ENCODE measurements at regions not wholly inside any gene's neighbourhood (a gene's known extent, or its start where the extent isn't known, plus 50 kb on each side); places are given as distances from the start of the nearest gene placed in this dataset.
"Not testable (repeated sequence)": the region's sequence is repeated elsewhere in the genome, so short reads cannot be mapped to it uniquely, and the experiment has no call there.

- no peak for DNase-seq (ENCODE audit: extremely low read depth, low read depth)
Measured at GRCh38 chr5:50898966-50899365, 232.5 kb downstream of the PARP8 start.

GRCh38 chr5:50900952-50901510 lies 234.6 kb downstream of the PARP8 start:
- no peak for DNase-seq (ENCODE audit: extremely low read depth, low read depth)

DNA sequence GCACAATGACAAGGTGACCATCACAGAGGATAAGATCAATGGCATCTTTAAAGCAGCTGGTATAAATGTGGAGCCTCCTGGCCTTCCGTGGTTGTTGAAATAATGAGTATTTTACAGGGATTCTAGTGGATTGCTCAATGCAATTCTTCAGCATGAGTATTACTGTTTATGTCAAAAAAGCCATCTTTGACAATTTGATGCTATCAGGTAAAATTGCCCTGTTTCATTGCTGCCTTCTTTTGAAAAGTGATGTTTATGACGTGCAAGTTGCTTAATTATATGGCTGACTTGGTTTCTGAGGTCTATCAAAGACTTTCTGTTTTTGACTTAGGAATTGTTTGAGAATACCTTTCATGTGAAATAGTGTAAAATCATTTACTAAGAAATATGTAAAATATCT lies 237.2 kb downstream of the PARP8 start:
- no peak for DNase-seq (ENCODE audit: extremely low read depth, low read depth)

GRCh38 chr5:50905996-50906570 lies 239.6 kb downstream of the PARP8 start:
- no peak for DNase-seq (ENCODE audit: extremely low read depth, low read depth)

GRCh38 chr5:50920160-50920559 lies 253.7 kb downstream of the PARP8 start:
- DNase-seq (ENCODE audit: extremely low read depth, low read depth), result not testable (repeated sequence)

DNA sequence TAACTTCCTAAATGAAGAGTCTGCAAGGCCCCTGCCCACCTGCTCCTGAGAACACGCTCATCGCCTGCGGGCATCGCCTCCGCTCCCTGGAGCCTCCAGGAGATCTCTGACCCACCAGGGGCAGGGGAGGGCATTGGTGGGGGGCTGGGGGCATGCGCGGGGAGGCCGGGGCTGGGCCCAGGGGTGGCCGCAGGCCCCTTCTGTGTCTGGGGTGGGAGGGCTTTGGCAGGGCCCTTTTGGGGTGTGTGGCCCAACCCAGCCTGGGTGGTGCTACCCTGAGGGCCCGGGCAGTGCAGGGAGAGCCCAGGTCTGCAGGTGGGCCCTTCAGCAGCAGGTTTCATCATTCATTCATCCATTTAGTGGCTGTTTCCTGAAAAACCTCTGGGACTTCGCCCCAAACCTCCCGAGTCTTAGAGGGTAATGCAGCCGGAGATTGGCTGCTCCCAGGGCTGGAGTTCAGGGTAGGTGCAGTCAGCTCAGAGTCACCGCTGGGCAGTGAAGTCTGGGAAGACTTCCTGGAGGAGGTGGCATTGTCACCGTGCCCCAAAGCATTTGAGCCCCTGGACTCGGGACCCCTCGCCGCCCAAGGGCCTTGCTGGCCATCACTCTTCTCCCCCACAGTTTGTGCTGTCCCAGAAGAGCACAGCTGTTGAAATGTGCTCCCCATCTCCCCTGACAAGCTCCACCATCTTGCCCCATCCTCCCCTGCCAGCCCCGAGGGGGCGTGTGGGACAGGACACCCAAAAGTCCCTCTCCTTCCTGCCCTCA lies 255.1 kb downstream of the PARP8 start:
- DNase-seq (ENCODE audit: extremely low read depth, low read depth), result no peak

GRCh38 chr5:50922134-50922941 lies 255.9 kb downstream of the PARP8 start:
- not testable (repeated sequence) for DNase-seq (ENCODE audit: extremely low read depth, low read depth)

- DNase-seq (ENCODE audit: extremely low read depth, low read depth), result no peak
Measured at GRCh38 chr5:50922942-50923767, 256.7 kb downstream of the PARP8 start.

DNA sequence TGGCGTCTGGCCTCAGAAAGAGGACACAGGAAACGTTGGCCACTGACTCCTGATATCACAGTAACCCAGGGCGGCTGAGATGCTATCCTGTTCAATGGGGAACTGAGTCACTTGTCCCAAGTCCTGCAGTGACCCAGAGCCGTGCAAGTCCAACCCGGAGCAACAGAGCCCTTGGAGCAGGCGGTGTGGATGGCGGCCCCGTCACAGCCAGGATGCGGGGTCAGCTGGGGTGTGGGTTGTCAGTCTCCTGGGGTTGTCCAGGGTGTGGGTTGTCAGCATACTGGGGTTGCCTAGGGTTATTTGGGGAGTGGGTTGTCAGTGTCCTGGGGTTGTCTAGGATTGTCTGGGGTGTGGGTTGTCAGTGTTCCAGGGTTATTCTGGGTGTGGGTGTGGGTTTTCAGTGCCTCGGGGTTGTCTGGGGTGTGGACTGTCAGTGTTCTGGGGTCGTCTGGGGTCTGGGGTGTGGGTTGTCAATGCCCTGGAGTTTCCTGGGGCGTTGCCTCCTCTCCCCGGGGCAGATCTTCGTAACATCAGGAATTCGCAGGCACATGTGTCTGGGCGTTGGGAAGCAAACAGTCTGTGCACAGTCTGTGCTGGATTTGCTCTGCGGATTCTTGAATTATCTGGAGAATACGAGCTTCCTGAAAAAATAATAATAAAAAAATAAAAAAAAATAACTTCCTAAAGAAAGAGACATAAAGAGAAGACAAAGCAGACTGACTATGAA lies 257.5 kb downstream of the PARP8 start:
- DNase-seq (ENCODE audit: extremely low read depth, low read depth), result no peak

DNA sequence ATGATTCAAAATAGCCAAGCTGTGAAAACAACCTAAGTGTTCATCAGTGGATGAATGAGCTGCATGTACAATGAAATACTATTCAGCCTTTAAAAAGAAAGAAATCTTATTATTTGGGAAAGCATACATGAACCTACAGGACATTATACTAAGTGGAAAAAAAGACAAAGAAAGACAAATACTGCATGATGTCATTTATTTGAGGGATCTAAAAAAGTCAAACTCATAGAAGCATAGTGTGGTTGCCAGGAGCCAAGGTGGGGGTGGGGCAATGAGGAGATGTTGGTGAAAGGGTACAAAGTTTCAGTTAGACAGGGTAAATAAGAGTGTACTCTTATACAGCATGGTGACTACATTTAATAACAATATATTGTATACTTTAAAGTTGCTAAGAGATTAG lies 261.5 kb downstream of the PARP8 start:
- DNase-seq (ENCODE audit: extremely low read depth, low read depth), result no peak

DNA sequence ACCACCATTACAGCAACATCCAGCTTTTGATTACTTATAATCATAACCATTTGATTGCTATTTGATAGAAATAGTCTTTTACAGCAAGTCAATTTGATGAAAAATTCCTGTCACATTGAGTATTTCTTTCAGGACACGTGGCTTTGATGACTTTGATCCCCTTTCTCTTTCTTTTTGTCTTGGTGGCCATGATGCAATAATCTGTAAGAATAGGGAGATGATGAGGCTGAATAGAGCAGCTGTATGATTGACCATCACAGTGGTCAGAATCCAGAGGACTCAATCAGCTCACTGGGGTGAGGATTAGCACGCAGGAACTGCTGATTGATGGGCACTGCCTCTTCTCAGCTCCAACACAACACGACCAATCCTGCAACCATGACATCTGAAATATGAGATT lies 262.7 kb downstream of the PARP8 start:
- DNase-seq (ENCODE audit: extremely low read depth, low read depth), result peak; percentile 26

DNA sequence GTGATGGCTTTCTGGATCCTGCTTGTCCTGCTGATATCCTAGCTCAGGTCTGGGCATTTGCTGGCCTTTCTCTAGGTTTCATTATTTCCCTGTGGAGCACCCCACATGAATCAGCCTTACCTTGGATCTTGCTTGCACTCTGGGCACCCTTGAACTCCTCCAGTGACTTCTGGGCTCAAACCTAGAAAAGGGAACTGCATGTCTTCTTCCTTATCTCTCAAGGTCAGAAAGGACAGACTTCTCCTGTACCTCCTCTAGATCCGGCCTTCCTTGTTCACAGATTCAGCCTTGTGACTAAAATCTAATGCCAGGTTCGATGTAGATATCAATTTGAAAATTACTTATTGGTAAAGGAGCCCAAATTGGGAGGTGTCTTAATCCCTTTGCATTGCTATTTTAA lies 267.9 kb downstream of the PARP8 start:
- DNase-seq (ENCODE audit: extremely low read depth, low read depth), result no peak

DNA sequence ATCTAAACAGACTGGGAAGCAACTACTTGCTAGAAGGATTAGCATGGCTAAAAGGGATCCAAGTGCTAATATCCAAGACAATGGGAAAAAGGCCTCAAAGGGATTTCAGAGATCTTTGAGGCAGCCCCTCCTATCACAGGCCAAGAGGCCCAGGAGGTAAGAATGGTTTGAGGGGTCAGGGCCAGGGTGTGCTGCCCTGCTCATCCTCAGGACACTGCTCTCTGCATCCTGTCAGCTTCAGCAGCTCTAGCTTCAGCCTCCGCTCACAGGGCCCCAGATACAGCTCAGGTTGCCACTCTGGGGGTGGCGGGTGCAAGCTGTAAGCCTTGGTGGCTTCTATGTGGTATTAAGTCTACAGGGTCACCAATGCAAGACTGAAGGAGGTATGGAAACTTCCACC lies 278.7 kb downstream of the PARP8 start:
- no peak for DNase-seq (ENCODE audit: extremely low read depth, low read depth)

DNA sequence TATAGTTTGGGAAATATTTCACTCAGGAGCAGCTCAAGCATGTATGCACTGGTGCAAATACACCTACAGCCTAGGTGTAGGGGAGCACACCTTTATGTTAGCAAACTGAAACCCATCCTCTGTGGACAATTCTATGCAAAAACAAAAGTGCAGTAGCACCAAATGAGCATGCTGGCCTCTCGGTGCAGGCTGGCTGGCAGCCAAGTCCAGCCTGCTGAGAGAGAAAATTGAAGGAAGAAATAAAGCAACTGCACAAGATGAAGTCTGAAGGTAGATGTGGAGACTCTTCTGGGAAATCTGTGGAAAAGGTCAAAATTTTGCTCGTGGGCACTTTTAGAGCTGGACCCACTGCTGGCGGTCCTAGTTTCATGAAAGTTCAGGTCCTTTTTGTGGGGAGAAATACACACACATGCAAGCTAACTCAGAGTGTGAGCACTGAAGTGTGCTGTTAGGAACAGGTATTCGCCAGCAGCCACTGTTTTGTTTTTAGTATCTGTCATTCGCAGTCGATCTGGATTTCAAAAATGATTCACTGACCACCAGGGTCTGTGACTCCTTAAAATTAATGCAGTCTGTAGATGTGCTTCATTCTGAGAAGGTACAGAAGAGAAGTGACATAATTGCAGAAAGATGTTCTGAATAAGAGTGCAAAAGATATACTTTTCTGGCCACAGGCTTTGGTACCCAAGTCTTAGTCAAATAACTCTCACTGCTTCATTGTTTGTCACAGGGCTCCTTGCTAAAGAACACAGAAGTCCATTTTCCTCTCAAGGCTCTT lies 281.7 kb downstream of the PARP8 start:
- DNase-seq (ENCODE audit: extremely low read depth, low read depth), result no peak

DNA sequence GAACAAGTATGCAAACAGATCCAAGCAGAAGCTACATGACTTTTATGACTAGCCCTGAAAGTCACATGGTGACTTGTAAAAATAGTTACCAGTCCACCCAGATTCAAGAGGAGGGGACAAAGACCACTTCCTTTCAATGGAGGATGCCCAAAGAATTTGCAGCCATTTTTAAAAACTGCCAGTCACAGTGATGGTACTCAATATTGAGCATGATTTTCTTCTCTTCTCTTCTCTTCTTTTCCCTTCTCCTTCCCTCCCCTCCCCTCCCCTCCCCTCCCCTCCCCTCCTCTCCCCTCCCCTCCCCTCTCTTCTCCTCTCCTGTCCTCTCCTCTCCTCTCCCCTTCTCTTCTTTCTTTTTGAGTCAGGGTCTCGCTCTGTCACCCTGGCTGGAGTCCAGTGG lies 286.9 kb downstream of the PARP8 start:
- no peak for DNase-seq (ENCODE audit: extremely low read depth, low read depth)

DNA sequence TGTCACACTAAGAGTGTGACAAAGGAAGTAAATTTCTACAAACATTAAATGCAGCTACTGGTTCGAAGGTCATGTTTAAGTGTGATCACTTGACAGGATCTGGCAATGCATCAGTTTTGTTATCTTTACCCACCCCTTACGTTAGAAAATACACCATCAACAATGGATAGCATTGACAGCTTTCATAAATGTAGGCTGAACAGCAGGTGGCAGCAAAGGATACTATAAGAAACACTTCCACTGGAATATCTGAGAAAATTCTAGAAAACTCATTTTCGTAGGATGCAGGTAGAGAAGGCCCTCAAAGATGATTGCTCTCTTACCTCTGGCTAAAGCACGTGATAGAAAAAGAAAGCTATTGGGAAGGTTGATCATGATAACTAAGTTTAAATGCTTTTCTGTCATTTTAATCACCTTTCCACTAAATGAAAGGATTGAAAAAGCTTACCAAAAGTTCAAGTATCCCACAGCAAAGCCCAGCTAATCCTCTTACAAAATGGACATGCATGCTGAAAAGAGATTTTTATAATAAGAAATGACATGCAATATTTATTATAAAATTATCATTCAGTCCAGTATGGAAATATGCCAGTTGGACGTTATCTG lies 292.5 kb downstream of the PARP8 start:
- DNase-seq (ENCODE audit: extremely low read depth, low read depth), result peak; percentile 48

DNA sequence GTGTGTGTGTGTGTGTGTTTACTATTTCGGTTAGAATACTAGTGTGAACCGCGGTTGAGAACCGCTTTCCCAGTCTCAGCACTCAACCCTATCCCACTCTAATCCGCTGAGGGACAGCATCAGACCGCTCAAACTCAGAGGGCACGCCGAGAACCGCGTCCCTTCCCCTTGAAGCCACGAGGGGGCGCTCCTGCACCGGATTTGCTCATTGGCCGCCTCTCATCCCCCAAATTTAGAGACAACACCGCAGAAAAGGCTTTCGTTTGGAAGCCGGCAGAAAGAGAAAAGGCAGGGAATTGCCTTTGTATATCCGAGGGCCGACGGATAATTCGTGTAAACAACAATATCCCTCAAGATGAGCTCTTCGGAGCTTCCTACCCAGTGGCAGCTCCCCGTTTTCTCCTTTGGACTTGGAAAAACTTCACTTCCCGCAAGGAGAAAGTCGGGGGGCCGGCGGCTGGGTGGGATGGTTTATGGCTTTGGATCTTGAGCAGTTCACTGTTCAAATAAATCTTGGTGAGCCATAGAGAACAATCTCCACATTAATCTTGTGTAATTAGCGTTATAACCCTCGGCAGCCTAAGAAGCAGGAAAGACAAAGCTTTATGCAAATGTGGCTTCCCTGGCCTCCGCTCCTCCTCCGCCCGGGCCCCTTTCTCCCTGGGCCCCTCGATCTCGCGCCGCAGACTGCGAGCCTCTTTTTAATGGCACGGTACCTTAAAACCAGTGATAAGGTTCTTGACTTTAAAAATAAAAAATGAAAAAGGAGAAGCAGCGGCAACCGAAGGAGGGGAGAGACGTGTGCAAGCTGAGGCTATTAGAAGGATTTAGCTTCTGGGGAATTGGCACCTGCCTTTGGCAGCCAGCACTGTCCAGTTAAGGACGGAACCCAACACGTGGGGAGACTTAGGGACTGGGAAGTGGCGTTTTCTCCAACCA lies 296.8 kb downstream of the PARP8 start:
- DNase-seq (ENCODE audit: extremely low read depth, low read depth), result peak; percentile 66

All from NCI-H460 (cell line).